T-cell (primary cell): ENCODE measurements at regions not wholly inside any gene's neighbourhood (a gene's known extent, or its start where the extent isn't known, plus 50 kb on each side); places are given as distances from the start of the nearest gene placed in this dataset.

ENCODE experiments used
- ATAC-seq, 4 experiments: fragments of 200-7000 bp in 3 of 4; fragments of 150-1000 bp in 1 of 4; cut with Tn5 transposase; replicated peaks in 1 of 4; 1 replicate in 3 of 4; 2 replicates in 1 of 4; pipeline ENCODE4 v1.10.0; 2021; ENCODE audit warnings: moderate library complexity in 3 of 4, mild to moderate bottlenecking in 2 of 4, moderate number of reproducible peaks in 1 of 4
- CTCF ChIA-PET, 2 donors: fragments of 300-600 bp; sonication (Branson Sonifier 250); formaldehyde crosslinking; loops; one replicate each; lab custom pipeline; 2022; ENCODE audit warnings: antibody characterized with exemption in 2 of 2; lab: Charles Lee
- POLR2A ChIA-PET, 2 donors: fragments of 300-600 bp; sonication (Branson Sonifier 250); formaldehyde crosslinking; loops; one replicate each; lab custom pipeline; 2022; ENCODE audit warnings: antibody characterized with exemption in 2 of 2; lab: Charles Lee
- DNase-seq, 35 experiments: peaks; one replicate each; pipeline versions ENCODE4 v3.0.0 to v3.0.0-alpha.2; 2013 to 2023
- H3K27ac ChIP-seq: one replicate; pipeline ENCODE4 v1.5.1; 2013; ENCODE audit warnings: low read length
- H3K27me3 ChIP-seq, 2 experiments: replicated peaks in 1 of 2; 1 replicate in 1 of 2; 2 replicates in 1 of 2; pipeline versions ENCODE4 v1.6.1 to v1.7.0; 2013; ENCODE audit warnings: low read length in 1 of 2, mixed read lengths in 1 of 2; ENCODE audit not compliant: control insufficient read depth in 2 of 2, insufficient read depth in 2 of 2; ENCODE audit errors: extremely low read depth in 1 of 2
- H3K36me3 ChIP-seq, 2 donors: 1 replicate in 1 of 2; 2 replicates in 1 of 2; pipeline versions ENCODE4 v1.6.1 to v1.7.0; 2013; ENCODE audit warnings: low read length in 1 of 2; ENCODE audit not compliant: control insufficient read depth in 2 of 2, insufficient read depth in 1 of 2; ENCODE audit errors: extremely low read depth in 1 of 2
- H3K4me1 ChIP-seq, 2 experiments: 1 replicate in 1 of 2; 2 replicates in 1 of 2; pipeline versions ENCODE4 v1.6.1 to v1.7.0; 2013; ENCODE audit warnings: low read length in 2 of 2, mixed read lengths in 1 of 2; ENCODE audit not compliant: insufficient read depth in 2 of 2, control insufficient read depth in 1 of 2; ENCODE audit errors: extremely low read depth in 1 of 2
- H3K4me3 ChIP-seq, 2 donors: 1 replicate in 1 of 2; 2 replicates in 1 of 2; pipeline versions ENCODE4 v1.5.1 to v1.7.0; 2013; ENCODE audit warnings: mild to moderate bottlenecking in 2 of 2, low read length in 1 of 2, moderate library complexity in 1 of 2; ENCODE audit not compliant: control insufficient read depth in 1 of 2; ENCODE audit errors: extremely low read depth in 1 of 2
- H3K9me3 ChIP-seq: 2 replicates; pipeline ENCODE4 v1.7.0; 2013
- H3K27ac Mint-ChIP-seq, 2 donors: one replicate each; pipeline ENCODE4 v1.8.0; 2020 to 2021; ENCODE audit warnings: mild to moderate bottlenecking in 2 of 2, mixed read lengths in 2 of 2
- H3K27me3 Mint-ChIP-seq, 2 donors: one replicate each; pipeline ENCODE4 v1.8.0; 2021 to 2022; ENCODE audit warnings: mixed read lengths in 2 of 2
- H3K36me3 Mint-ChIP-seq: one replicate; pipeline ENCODE4 v1.8.0; 2021; ENCODE audit warnings: mixed read lengths
- H3K4me1 Mint-ChIP-seq, 3 donors: one replicate each; pipeline ENCODE4 v1.8.0; 2020 to 2022; ENCODE audit warnings: mixed read lengths in 3 of 3, mild to moderate bottlenecking in 1 of 3
- H3K4me3 Mint-ChIP-seq, 3 donors: one replicate each; pipeline ENCODE4 v1.8.0; 2020 to 2022; ENCODE audit warnings: mild to moderate bottlenecking in 3 of 3, mixed read lengths in 3 of 3, moderate library complexity in 3 of 3
- H3K9me3 Mint-ChIP-seq, 3 donors: one replicate each; pipeline ENCODE4 v1.8.0; 2020 to 2022; ENCODE audit warnings: mixed read lengths in 3 of 3
- WGBS: methylation state at CpG from one replicate; pipeline ENCODE4 v1.1.5; 2013; ENCODE audit warnings: missing lambda C conversion rate; ENCODE audit not compliant: insufficient coverage; 5-methylcytosine and 5-hydroxymethylcytosine counted together

DNA sequence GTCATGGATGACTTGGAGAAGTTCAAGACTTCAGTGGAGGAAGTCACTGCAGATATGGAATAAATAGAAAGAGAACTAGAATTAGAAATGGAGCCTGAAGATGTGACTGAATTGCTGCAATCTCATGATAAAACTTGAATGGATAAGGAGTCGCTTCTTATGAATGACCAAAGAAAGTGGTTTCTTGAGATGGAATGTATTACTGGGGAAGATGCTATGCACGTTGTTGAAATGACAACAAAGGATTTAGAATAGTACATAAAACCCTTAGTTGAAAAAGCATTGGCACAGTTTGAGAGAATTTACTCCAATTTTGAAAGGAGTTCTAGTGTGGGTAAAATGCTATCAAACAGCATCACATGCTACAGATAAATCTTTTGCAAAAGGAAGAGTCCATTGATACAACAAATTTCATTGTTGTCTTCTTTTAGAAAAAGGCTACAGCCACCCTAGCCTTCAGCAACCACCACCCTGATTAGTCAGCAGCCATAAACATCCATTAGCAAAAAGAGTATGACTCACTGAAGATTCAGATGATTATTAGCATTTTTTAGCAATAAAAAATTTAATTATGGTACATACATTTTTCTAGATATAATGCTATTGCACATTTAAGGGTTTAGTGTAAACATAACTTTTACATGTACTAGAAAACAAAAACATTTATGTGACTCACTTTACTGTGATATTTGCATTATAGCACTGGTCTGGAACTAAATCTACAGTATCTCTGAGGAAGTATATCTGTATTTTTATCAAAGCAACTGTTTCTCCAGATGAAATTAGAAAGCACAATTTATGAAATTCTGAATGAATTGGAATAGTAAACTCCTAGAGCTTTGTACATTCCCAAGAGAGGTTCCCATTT, 110.5 kb upstream of the TACR1 start:
- no peak overlapping the region for H3K27ac Mint-ChIP-seq
- Histone ChIP-seq H3K27me3 (no peaks in the 10 kb centered on the region), H3K36me3 (no peaks in the 10 kb centered on the region), H3K4me3 (no peak overlapping the region), H3K9me3 (no peaks in the 10 kb centered on the region), H3K4me1 (no peaks in the 10 kb centered on the region), H3K27ac (no peak overlapping the region)
- ChIA-PET POLR2A (no interaction called here), CTCF (no interaction called here)
- no peak for DNase-seq
- H3K9me3 Mint-ChIP-seq = peaks cover 0 to 3% (median 0%) of the 10 kb centered on the region in 3 donors
- ATAC-seq = no peak
- H3K27me3 Mint-ChIP-seq = peaks cover 0 to 5% of the 10 kb centered on the region in 2 donors
- WGBS = 80% methylated on average over 1 of the region's 2 CpGs
- no peak overlapping the region for H3K4me3 Mint-ChIP-seq
- no peaks in the 10 kb centered on the region for H3K36me3 Mint-ChIP-seq
- H3K4me1 Mint-ChIP-seq = peaks cover 0 to 4% (median 0%) of the 10 kb centered on the region in 3 donors

DNA sequence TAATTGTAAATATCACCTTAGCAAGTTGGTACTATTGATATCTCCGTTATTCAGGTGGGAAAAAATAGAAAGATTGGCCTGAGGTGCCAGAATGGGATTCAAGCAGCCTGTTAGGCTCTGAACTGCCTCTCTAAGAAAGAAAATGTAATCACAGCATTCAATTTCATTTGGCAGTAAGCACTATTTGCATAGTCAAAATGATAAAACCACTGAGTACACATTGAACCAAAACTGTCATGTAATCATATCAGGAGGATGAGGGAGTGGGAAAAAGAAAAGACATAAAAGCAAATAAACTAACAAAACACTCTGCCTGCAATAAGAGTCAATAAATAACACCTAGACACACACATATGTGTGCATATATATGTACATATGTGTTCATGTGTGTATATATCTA, 103.9 kb upstream of the TACR1 start:
- no peak overlapping the region for H3K27ac Mint-ChIP-seq
- Histone ChIP-seq H3K9me3 (peaks cover 2% of the 10 kb centered on the region), H3K4me3 (no peak overlapping the region), H3K27me3 (no peaks in the 10 kb centered on the region), H3K27ac (no peak overlapping the region), H3K36me3 (peaks cover 0 to 8% of the 10 kb centered on the region in 2 donors), H3K4me1 (no peaks in the 10 kb centered on the region)
- ATAC-seq (no peak), DNase-seq (no peak)
- POLR2A ChIA-PET = no interaction called here
- WGBS = no CpG with 5 or more reads among the region's 1 CpG
- H3K4me3 Mint-ChIP-seq = no peak overlapping the region
- H3K9me3 Mint-ChIP-seq = peaks cover 0 to 8% (median 6%) of the 10 kb centered on the region in 3 donors
- peaks cover 0 to 7% of the 10 kb centered on the region in 2 donors for H3K27me3 Mint-ChIP-seq
- no peaks in the 10 kb centered on the region for H3K36me3 Mint-ChIP-seq
- CTCF ChIA-PET = no interaction called here
- H3K4me1 Mint-ChIP-seq = no peaks in the 10 kb centered on the region

GRCh38 chr2:75294362-75294761, 95.0 kb upstream of the TACR1 start:
- WGBS = no CpG with 5 or more reads among the region's 1 CpG
- ChIA-PET CTCF (no interaction called here), POLR2A (no interaction called here)
- Histone ChIP-seq H3K4me3 (no peak overlapping the region), H3K4me1 (no peaks in the 10 kb centered on the region), H3K27me3 (no peaks in the 10 kb centered on the region), H3K36me3 (no peaks in the 10 kb centered on the region), H3K9me3 (no peaks in the 10 kb centered on the region), H3K27ac (no peak overlapping the region)
- Mint-ChIP-seq H3K4me1 (no peaks in the 10 kb centered on the region), H3K4me3 (no peak overlapping the region), H3K36me3 (no peaks in the 10 kb centered on the region), H3K27ac (no peak overlapping the region), H3K27me3 (peaks cover 0 to 3% of the 10 kb centered on the region in 2 donors), H3K9me3 (peaks cover 0 to 8% (median 0%) of the 10 kb centered on the region in 3 donors)
- ATAC-seq (no peak), DNase-seq (no peak)

DNA sequence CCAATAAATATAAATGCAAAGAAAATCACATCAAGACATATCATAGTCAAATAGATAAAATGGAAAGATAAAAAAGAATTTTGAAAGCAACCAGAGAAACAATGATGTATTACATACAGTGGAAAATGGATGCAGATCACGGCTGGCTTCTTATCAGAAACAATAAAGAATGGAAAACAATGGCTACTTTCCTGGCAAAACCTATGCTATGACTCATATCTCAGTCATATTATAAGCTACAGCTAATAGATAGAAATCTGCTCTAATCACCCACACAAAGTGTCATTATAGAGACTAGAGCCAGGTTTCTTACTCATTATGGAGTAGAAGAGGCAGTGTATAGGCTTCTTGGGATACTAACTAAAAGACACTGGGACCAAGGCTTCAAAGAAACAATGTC, 93.5 kb upstream of the TACR1 start:
- ChIA-PET CTCF (no interaction called here), POLR2A (no interaction called here)
- no peak overlapping the region for H3K27ac ChIP-seq
- no peak for ATAC-seq
- Mint-ChIP-seq H3K9me3 (peaks cover 0 to 8% (median 0%) of the 10 kb centered on the region in 3 donors), H3K4me3 (no peak overlapping the region), H3K27me3 (peaks cover 0 to 2% of the 10 kb centered on the region in 2 donors), H3K4me1 (no peaks in the 10 kb centered on the region), H3K27ac (no peak overlapping the region), H3K36me3 (no peaks in the 10 kb centered on the region)
- no peaks in the 10 kb centered on the region for H3K36me3 ChIP-seq
- no peaks in the 10 kb centered on the region for H3K27me3 ChIP-seq
- WGBS = no CpG with 5 or more reads among the region's 1 CpG
- H3K4me3 ChIP-seq = no peak overlapping the region
- H3K9me3 ChIP-seq = no peaks in the 10 kb centered on the region
- no peaks in the 10 kb centered on the region for H3K4me1 ChIP-seq
- DNase-seq = no peak

DNA sequence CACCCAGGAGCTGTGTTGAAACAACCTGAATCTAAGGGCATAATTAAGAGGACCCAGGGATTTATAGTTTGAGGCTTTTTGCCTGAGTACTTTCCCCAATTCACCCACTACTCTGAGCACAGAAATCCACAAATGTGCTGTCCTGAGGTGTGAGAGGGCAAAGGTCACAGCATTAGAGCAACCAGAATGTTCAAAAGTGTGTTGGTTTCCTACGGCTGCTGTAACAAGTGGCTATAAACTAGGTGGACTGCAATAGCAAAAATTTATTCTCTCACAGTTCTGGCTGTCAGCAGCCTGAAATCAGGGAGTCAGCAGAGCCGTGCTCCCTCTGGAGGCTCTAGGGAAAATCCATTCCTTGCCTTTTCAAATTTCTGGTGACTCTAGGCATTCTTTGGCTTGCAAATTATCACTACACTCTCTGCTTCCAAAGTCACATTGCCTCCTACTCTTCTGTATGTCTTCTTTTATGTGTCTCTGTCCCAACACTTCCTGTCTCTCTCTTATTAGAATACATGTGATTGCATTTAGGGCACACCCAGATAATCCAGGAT, 91.4 kb upstream of the TACR1 start:
- no peaks in the 10 kb centered on the region for H3K27me3 ChIP-seq
- Mint-ChIP-seq H3K27me3 (peaks cover 0 to 2% of the 10 kb centered on the region in 2 donors), H3K4me3 (no peak overlapping the region), H3K27ac (no peak overlapping the region), H3K4me1 (no peaks in the 10 kb centered on the region), H3K9me3 (peaks cover 0 to 12% (median 0%) of the 10 kb centered on the region in 3 donors), H3K36me3 (no peaks in the 10 kb centered on the region)
- POLR2A ChIA-PET = no interaction called here
- H3K36me3 ChIP-seq = no peaks in the 10 kb centered on the region
- CTCF ChIA-PET = no interaction called here
- H3K4me3 ChIP-seq = no peak overlapping the region
- no peaks in the 10 kb centered on the region for H3K9me3 ChIP-seq
- no peaks in the 10 kb centered on the region for H3K4me1 ChIP-seq
- no peak overlapping the region for H3K27ac ChIP-seq
- 63% methylated on average over 2 of the region's 2 CpGs for WGBS
- ATAC-seq (no peak), DNase-seq (no peak)

DNA sequence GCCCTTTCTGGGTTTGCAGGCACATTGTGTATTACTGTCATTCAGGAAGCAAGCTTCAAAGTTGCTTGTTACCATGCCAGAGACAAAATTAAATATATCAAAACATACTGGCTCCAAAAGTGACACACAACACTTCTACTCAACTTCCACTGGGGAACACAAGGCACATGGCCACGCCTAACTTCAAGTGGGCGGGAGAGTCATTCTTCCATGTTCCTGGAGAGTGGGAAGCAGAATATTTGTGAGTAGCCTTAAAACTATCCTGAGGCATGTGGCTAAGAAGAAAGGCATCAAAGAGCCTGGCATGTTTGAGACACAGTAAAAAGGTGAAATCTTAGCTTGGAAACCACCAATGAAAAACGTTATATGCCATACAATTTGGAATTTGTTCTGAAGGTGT, 90.5 kb upstream of the TACR1 start:
- Histone ChIP-seq H3K4me1 (no peaks in the 10 kb centered on the region), H3K36me3 (no peaks in the 10 kb centered on the region), H3K27ac (no peak overlapping the region), H3K27me3 (no peaks in the 10 kb centered on the region), H3K9me3 (no peaks in the 10 kb centered on the region), H3K4me3 (no peak overlapping the region)
- Mint-ChIP-seq H3K27ac (no peak overlapping the region), H3K9me3 (peaks cover 0 to 12% (median 0%) of the 10 kb centered on the region in 3 donors), H3K4me1 (no peaks in the 10 kb centered on the region), H3K36me3 (no peaks in the 10 kb centered on the region), H3K27me3 (peaks cover 0 to 5% of the 10 kb centered on the region in 2 donors), H3K4me3 (no peak overlapping the region)
- 83% methylated on average over 2 of the region's 3 CpGs for WGBS
- POLR2A ChIA-PET = no interaction called here
- DNase-seq (no peak), ATAC-seq (no peak)
- CTCF ChIA-PET = no interaction called here
